IMR-90 (cell line): ENCODE measurements at regions not wholly inside any gene's neighbourhood (a gene's known extent, or its start where the extent isn't known, plus 50 kb on each side); places are given as distances from the start of the nearest gene placed in this dataset.

Experiments
- ATAC-seq: fragments of 200-7000 bp; cut with Tn5 transposase; 2 replicates; pipeline ENCODE4 v1.9.1; 2020; ENCODE audit warnings: low read depth, mild to moderate bottlenecking, moderate library complexity
- BruUV-seq: library from RNA; stranded (reverse); fragments of 400-500 nt; replicated peaks from 2 replicates; lab custom pipeline; 2021; lab: Mats Ljungman, UMichigan
- CTCF ChIA-PET: fragments of 300-600 bp; formaldehyde crosslinking; extraction: SDS; loops from one replicate; lab custom pipeline; 2021; ENCODE audit warnings: antibody characterized with exemption; lab: Yijun Ruan, JAX
- POLR2A ChIA-PET: fragments of 300-600 bp; sonication (Branson Sonifier 250); formaldehyde crosslinking; loops from one replicate; lab custom pipeline; 2022; ENCODE audit warnings: antibody characterized with exemption; ENCODE audit not compliant: unreplicated experiment; lab: Charles Lee
- DNase-seq: peaks from one replicate; pipeline ENCODE4 v3.0.0; 2013
- H2AFZ ChIP-seq: replicated peaks from 2 replicates; pipeline ENCODE3; 2013; ENCODE audit warnings: low read length, mild to moderate bottlenecking; ENCODE audit not compliant: poor library complexity
- H2AK5ac ChIP-seq: 2 replicates; pipeline ENCODE4 v1.6.1; 2013; ENCODE audit warnings: low read depth, low read length, inconsistent platforms
- H2AK9ac ChIP-seq: replicated peaks from 2 replicates; pipeline ENCODE3; 2013; ENCODE audit warnings: mild to moderate bottlenecking, low read depth, low read length, moderate library complexity; ENCODE audit not compliant: poor library complexity
- H2BK120ac ChIP-seq: 2 replicates; pipeline ENCODE4 v1.6.1; 2013; ENCODE audit warnings: low read depth, low read length, inconsistent platforms
- H2BK15ac ChIP-seq: 3 replicates; pipeline ENCODE4 v1.6.1; 2013; ENCODE audit warnings: low read depth, low read length, inconsistent platforms
- H2BK20ac ChIP-seq: 2 replicates; pipeline ENCODE4 v1.6.1; 2013; ENCODE audit warnings: low read depth, mild to moderate bottlenecking, inconsistent platforms, low read length, moderate library complexity
- H2BK5ac ChIP-seq: 2 replicates; pipeline ENCODE4 v1.6.1; 2013; ENCODE audit warnings: mild to moderate bottlenecking, low read depth, low read length, inconsistent platforms; ENCODE audit not compliant: poor library complexity, severe bottlenecking
- H3K14ac ChIP-seq: replicated peaks from 2 replicates; pipeline ENCODE4 v1.6.1; 2013; ENCODE audit warnings: low read depth, low read length, inconsistent platforms
- H3K18ac ChIP-seq: 2 replicates; pipeline ENCODE4 v1.6.1; 2013; ENCODE audit warnings: low read depth, low read length, control low read depth
- H3K23ac ChIP-seq: 2 replicates; pipeline ENCODE4 v1.6.1; 2013; ENCODE audit warnings: low read depth, low read length, inconsistent platforms
- H3K27ac ChIP-seq: 2 replicates; pipeline ENCODE4 v1.5.1; 2013; ENCODE audit warnings: mild to moderate bottlenecking, control low read depth, low read length; ENCODE audit not compliant: insufficient read depth
- H3K27me3 ChIP-seq: 2 replicates; pipeline ENCODE4 v1.6.1; 2013; ENCODE audit warnings: low read length; ENCODE audit not compliant: control insufficient read depth, insufficient read depth
- H3K36me3 ChIP-seq: 2 replicates; pipeline ENCODE4 v1.6.1; 2013; ENCODE audit warnings: low read length, mixed read lengths; ENCODE audit not compliant: control insufficient read depth, insufficient read depth
- H3K4ac ChIP-seq: 2 replicates; pipeline ENCODE4 v1.6.1; 2013; ENCODE audit warnings: low read depth, low read length, inconsistent platforms
- H3K4me1 ChIP-seq: 2 replicates; pipeline ENCODE4 v1.6.1; 2013; ENCODE audit warnings: low read length, mixed read lengths; ENCODE audit not compliant: control insufficient read depth, insufficient read depth
- H3K4me2 ChIP-seq: 2 replicates; pipeline ENCODE4 v1.6.1; 2013; ENCODE audit warnings: low read depth, mild to moderate bottlenecking, control low read depth, low read length, moderate library complexity
- H3K4me3 ChIP-seq: 2 replicates; pipeline ENCODE4 v1.5.1; 2013; ENCODE audit warnings: low read depth, mild to moderate bottlenecking, control low read depth, low read length, moderate library complexity; ENCODE audit not compliant: insufficient read depth
- H3K56ac ChIP-seq: 2 replicates; pipeline ENCODE4 v1.6.1; 2013; ENCODE audit warnings: low read length, inconsistent platforms; ENCODE audit not compliant: insufficient read depth; ENCODE audit errors: extremely low read depth
- H3K79me1 ChIP-seq, 2 experiments: 2 replicates each; pipeline ENCODE4 v1.6.1; 2013; ENCODE audit warnings: low read length in 2 of 2, inconsistent platforms in 1 of 2, low read depth in 1 of 2
- H3K9ac ChIP-seq: 2 replicates; pipeline ENCODE4 v1.6.1; 2013; ENCODE audit warnings: low read depth, low read length, control low read depth
- H3K9me1 ChIP-seq: 2 replicates; pipeline ENCODE4 v1.6.1; 2013; ENCODE audit warnings: low read length, inconsistent platforms; ENCODE audit not compliant: insufficient read depth
- H3K9me3 ChIP-seq: 2 replicates; pipeline ENCODE4 v1.6.1; 2013; ENCODE audit warnings: low read length; ENCODE audit not compliant: control insufficient read depth, insufficient read depth
- H4K20me1 ChIP-seq: 2 replicates; pipeline ENCODE4 v1.6.1; 2013; ENCODE audit warnings: low read length, inconsistent platforms; ENCODE audit not compliant: insufficient read depth
- H4K5ac ChIP-seq: 2 replicates; pipeline ENCODE4 v1.6.1; 2013; ENCODE audit warnings: mild to moderate bottlenecking, low read depth, low read length, control low read depth
- H4K8ac ChIP-seq, 2 experiments: 2 replicates each; pipeline ENCODE4 v1.6.1; 2013; ENCODE audit warnings: low read depth in 2 of 2, low read length in 2 of 2, control low read depth in 1 of 2, inconsistent platforms in 1 of 2
- H4K91ac ChIP-seq: 2 replicates; pipeline ENCODE4 v1.6.1; 2013; ENCODE audit warnings: low read depth, low read length, inconsistent platforms; ENCODE audit not compliant: insufficient read depth
- CHD1 ChIP-seq: IDR thresholded peaks from 2 replicates; pipeline ENCODE4 v1.6.1; 2012; ENCODE audit warnings: low read depth, low read length, improper control_type of control experiment
- MAZ ChIP-seq: IDR thresholded peaks from 2 replicates; pipeline ENCODE4 v1.6.1; 2012; ENCODE audit warnings: low read depth, mild to moderate bottlenecking, low read length, improper control_type of control experiment, moderate library complexity, borderline replicate concordance
- RCOR1 ChIP-seq: IDR thresholded peaks from 2 replicates; pipeline ENCODE4 v1.6.1; 2012; ENCODE audit warnings: mild to moderate bottlenecking, low read length, improper control_type of control experiment; ENCODE audit not compliant: insufficient replicate concordance
- RFX5 ChIP-seq: IDR thresholded peaks from 2 replicates; pipeline ENCODE4 v1.8.0; 2012; ENCODE audit warnings: low read depth, mild to moderate bottlenecking, low read length, moderate library complexity
- WGBS, 2 experiments: methylation state at CpG; one replicate each; pipeline versions ENCODE4 v1.1.5 to v1.1.7; 2013; ENCODE audit warnings: missing lambda C conversion rate in 2 of 2; ENCODE audit not compliant: insufficient read length in 1 of 2; ENCODE audit errors: extremely low coverage in 2 of 2; 5-methylcytosine and 5-hydroxymethylcytosine counted together
- dilution Hi-C: fragments of 300-500 bp; cut with HindIII; formaldehyde crosslinking; loops from one replicate; pipeline ENCODE4 v1.14.3; 2018; ENCODE audit warnings: low sequenced_read_pairs; ENCODE audit not compliant: unreplicated experiment
- in situ Hi-C: fragments of 300-500 bp; cut with MboI; formaldehyde crosslinking; loops from 3 replicates; pipeline ENCODE4 v1.14.3; 2019; ENCODE audit warnings: low sequenced_read_pairs, inconsistent platforms, mixed read lengths
- intact Hi-C: fragments of 100-400 bp; cut with micrococcal nuclease; formaldehyde crosslinking; loops from 2 replicates; pipeline ENCODE4 v1.10.0; 2022
- TF ChIP-seq, protein P1 (sequence below): conservative IDR thresholded peaks from 2 replicates; pipeline ENCODE4 v1.5.1; 2012; ENCODE audit warnings: mild to moderate bottlenecking, low read depth, low read length, improper control_type of control experiment

DNA sequence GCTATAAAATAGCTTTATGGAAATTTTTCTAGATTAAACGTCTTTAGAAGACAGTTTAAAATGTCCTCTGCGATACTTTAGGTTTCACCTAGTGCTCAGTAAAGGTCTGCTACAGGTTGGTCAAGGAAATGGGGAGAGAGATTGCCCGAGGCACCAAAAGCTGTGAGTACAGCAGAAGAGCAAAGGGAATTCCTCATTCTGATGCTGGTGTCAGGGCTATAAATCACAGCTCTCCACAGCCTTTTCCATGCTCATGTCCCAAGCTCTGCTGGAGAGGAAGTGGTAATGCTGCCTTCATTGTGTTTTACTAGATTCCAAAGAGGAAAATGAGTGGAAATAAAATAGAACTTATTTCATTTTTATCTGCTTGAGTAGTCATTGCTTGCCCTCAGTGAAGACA is 2060.4 kb downstream of the ARAP2 start:
- Histone ChIP-seq H4K91ac (no peak overlapping the region), H3K18ac (peak overlapping the region; percentile 28; the same call in 1 of the 2 replicates), H2AK9ac (no peak overlapping the region), H3K79me1 (no peaks in the 10 kb centered on the region), H2BK15ac (peak overlapping the region; percentile 30; the same call in 2 of the 3 replicates), H3K9ac (no peak overlapping the region), H3K14ac (no peak overlapping the region), H3K4me1 (peaks cover 7% of the 10 kb centered on the region), H3K56ac (no peak overlapping the region), H3K4me3 (no peak overlapping the region), H3K4ac (no peak overlapping the region), H2BK5ac (no peak overlapping the region), H3K9me3 (no peaks in the 10 kb centered on the region), H3K36me3 (no peaks in the 10 kb centered on the region), H4K8ac (peak overlapping the region in 1 of 2 experiments; percentile 35; a peak in 1 of 4 replicates), H2AK5ac (no peak overlapping the region), H2BK120ac (peak overlapping the region; percentile 5; the same call in 1 of the 2 replicates), H2AFZ (no peak overlapping the region), H3K27ac (no peak overlapping the region), H4K20me1 (no peaks in the 10 kb centered on the region), H4K5ac (peak overlapping the region; percentile 76; the same call in 1 of the 2 replicates), H3K9me1 (0 out of 2 replicates have a peak, but pooled peaks cover 2% of the 10 kb centered on the region), H2BK20ac (peak overlapping the region; percentile 10; the same call in 1 of the 2 replicates), H3K27me3 (no peaks in the 10 kb centered on the region), H3K4me2 (no peak overlapping the region), H3K23ac (no peak overlapping the region)
- TF ChIP-seq RFX5 (no peak), MAZ (no peak), RCOR1 (no peak), CHD1 (no peak)
- TF ChIP-seq, protein P1, sequence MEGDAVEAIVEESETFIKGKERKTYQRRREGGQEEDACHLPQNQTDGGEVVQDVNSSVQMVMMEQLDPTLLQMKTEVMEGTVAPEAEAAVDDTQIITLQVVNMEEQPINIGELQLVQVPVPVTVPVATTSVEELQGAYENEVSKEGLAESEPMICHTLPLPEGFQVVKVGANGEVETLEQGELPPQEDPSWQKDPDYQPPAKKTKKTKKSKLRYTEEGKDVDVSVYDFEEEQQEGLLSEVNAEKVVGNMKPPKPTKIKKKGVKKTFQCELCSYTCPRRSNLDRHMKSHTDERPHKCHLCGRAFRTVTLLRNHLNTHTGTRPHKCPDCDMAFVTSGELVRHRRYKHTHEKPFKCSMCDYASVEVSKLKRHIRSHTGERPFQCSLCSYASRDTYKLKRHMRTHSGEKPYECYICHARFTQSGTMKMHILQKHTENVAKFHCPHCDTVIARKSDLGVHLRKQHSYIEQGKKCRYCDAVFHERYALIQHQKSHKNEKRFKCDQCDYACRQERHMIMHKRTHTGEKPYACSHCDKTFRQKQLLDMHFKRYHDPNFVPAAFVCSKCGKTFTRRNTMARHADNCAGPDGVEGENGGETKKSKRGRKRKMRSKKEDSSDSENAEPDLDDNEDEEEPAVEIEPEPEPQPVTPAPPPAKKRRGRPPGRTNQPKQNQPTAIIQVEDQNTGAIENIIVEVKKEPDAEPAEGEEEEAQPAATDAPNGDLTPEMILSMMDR = no peak
- DNase-seq (no peak), ATAC-seq (no peak)
- in situ Hi-C loops = no loop called here
- ChIA-PET CTCF (interaction anchor here (0.9 kb wide), 1 partner anchor 11 kb away, joined by 4 read pairs; no protein-coding TSS in a partner anchor), POLR2A (no interaction called here)
- BruUV-seq = no TSS peak
- 93% methylated on average over 2 of the region's 3 CpGs; no CpG with 5 or more reads in 1 of the 2 experiments for WGBS, 2 experiments
- dilution Hi-C loops = no loop called here
- intact Hi-C loops = loop anchor here (10.0 kb wide), 1 partner anchor 349 kb away; no protein-coding TSS in a partner anchor
